HG02938 (cell line): ENCODE measurements at regions not wholly inside any gene's neighbourhood (a gene's known extent, or its start where the extent isn't known, plus 50 kb on each side); places are given as distances from the start of the nearest gene placed in this dataset.
"Not testable (repeated sequence)": the region's sequence is repeated elsewhere in the genome, so short reads cannot be mapped to it uniquely, and the experiment has no call there.

ENCODE experiments used
- ATAC-seq: cut with Tn5 transposase; IDR thresholded peaks from one replicate; pipeline ENCODE4 v1.9.1; 2021; ENCODE audit warnings: mild to moderate bottlenecking, moderate library complexity; ENCODE audit not compliant: unreplicated experiment

GRCh38 chr5:103690676-103691075, 128.1 kb upstream of the NUDT12 start:
- no peak for ATAC-seq

- ATAC-seq = no peak
Observed at GRCh38 chr5:103679873-103680272, 117.3 kb upstream of the NUDT12 start.

- not testable (repeated sequence) for ATAC-seq
Observed at GRCh38 chr5:103676198-103676597, 113.6 kb upstream of the NUDT12 start.

GRCh38 chr5:103674739-103675138, 112.2 kb upstream of the NUDT12 start:
- no peak for ATAC-seq

GRCh38 chr5:103674251-103674650, 111.7 kb upstream of the NUDT12 start:
- no peak for ATAC-seq

- ATAC-seq = no peak
Observed at GRCh38 chr5:103669615-103670014, 107.0 kb upstream of the NUDT12 start.

GRCh38 chr5:103668281-103668680, 105.7 kb upstream of the NUDT12 start:
- no peak for ATAC-seq

- no peak for ATAC-seq
Observed at GRCh38 chr5:103667068-103667467, 104.5 kb upstream of the NUDT12 start.

- ATAC-seq = no peak
Observed at GRCh38 chr5:103657301-103657700, 94.7 kb upstream of the NUDT12 start.

- no peak for ATAC-seq
Observed at GRCh38 chr5:103648086-103648485, 85.5 kb upstream of the NUDT12 start.

GRCh38 chr5:103646698-103647614, 84.4 kb upstream of the NUDT12 start:
- ATAC-seq = no peak

- no peak for ATAC-seq
Observed at GRCh38 chr5:103645816-103646215, 83.2 kb upstream of the NUDT12 start.

- ATAC-seq = no peak
Observed at GRCh38 chr5:103638979-103639378, 76.4 kb upstream of the NUDT12 start.

GRCh38 chr5:103624675-103625074, 62.1 kb upstream of the NUDT12 start:
- ATAC-seq = no peak

- no peak for ATAC-seq
Observed at GRCh38 chr5:103624035-103624480, 61.5 kb upstream of the NUDT12 start.

GRCh38 chr5:103623425-103623824, 60.8 kb upstream of the NUDT12 start:
- no peak for ATAC-seq

- no peak for ATAC-seq
Observed at GRCh38 chr5:103621548-103621930, 59.0 kb upstream of the NUDT12 start.

- ATAC-seq = no peak
Observed at GRCh38 chr5:103620851-103621547, 58.4 kb upstream of the NUDT12 start.

GRCh38 chr5:103617913-103618312, 55.3 kb upstream of the NUDT12 start:
- ATAC-seq = no peak

- ATAC-seq = no peak
Observed at GRCh38 chr5:103617090-103617489, 54.5 kb upstream of the NUDT12 start.

- no peak for ATAC-seq
Observed at GRCh38 chr5:103612545-103612944, 50.0 kb upstream of the NUDT12 start.
